ENCODE measurements at regions not wholly inside any gene's neighbourhood (a gene's known extent, or its start where the extent isn't known, plus 50 kb on each side); places are given as distances from the start of the nearest gene placed in this dataset.

DNA sequence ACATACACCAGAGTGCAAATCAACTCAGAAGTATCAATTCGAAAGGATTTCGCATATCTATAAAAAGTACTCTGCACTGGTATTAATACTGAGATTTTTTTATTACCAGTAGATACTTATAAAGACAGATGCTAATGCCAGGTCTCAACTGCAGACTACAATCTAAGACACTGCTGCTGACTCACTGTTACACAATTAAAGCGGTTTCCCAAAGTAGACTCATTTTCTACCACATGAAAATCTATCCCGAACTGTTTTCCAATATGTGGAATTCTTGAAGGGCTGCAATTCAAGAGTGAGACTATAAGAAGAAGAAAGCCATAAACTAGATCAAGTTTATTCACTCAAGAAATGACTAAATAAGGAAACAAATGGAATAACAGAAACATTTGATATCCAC, 57.2 kb upstream of the ARHGAP32 start:
- TF ChIP-seq POLR2AphosphoS5 (IDR thresholded peaks at IDR 0.05) (no peak), EZH2 (IDR thresholded peaks at IDR 0.05; ENCODE audit: borderline replicate concordance, insufficient read depth, low read length, poor library complexity, severe bottlenecking) (no peak), EP300 (conservative IDR thresholded peaks at IDR 0.05; ENCODE audit: poor library complexity, severe bottlenecking) (no peak), RAD21 (conservative IDR thresholded peaks at IDR 0.05) (no peak), TAF1 (IDR thresholded peaks at IDR 0.05; ENCODE audit: low read depth) (no peak)
- TF ChIP-seq, protein P1, sequence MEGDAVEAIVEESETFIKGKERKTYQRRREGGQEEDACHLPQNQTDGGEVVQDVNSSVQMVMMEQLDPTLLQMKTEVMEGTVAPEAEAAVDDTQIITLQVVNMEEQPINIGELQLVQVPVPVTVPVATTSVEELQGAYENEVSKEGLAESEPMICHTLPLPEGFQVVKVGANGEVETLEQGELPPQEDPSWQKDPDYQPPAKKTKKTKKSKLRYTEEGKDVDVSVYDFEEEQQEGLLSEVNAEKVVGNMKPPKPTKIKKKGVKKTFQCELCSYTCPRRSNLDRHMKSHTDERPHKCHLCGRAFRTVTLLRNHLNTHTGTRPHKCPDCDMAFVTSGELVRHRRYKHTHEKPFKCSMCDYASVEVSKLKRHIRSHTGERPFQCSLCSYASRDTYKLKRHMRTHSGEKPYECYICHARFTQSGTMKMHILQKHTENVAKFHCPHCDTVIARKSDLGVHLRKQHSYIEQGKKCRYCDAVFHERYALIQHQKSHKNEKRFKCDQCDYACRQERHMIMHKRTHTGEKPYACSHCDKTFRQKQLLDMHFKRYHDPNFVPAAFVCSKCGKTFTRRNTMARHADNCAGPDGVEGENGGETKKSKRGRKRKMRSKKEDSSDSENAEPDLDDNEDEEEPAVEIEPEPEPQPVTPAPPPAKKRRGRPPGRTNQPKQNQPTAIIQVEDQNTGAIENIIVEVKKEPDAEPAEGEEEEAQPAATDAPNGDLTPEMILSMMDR (IDR thresholded peaks at IDR 0.05; ENCODE audit: poor library complexity, severe bottlenecking) = no peak
- TF ChIP-seq, protein P2, sequence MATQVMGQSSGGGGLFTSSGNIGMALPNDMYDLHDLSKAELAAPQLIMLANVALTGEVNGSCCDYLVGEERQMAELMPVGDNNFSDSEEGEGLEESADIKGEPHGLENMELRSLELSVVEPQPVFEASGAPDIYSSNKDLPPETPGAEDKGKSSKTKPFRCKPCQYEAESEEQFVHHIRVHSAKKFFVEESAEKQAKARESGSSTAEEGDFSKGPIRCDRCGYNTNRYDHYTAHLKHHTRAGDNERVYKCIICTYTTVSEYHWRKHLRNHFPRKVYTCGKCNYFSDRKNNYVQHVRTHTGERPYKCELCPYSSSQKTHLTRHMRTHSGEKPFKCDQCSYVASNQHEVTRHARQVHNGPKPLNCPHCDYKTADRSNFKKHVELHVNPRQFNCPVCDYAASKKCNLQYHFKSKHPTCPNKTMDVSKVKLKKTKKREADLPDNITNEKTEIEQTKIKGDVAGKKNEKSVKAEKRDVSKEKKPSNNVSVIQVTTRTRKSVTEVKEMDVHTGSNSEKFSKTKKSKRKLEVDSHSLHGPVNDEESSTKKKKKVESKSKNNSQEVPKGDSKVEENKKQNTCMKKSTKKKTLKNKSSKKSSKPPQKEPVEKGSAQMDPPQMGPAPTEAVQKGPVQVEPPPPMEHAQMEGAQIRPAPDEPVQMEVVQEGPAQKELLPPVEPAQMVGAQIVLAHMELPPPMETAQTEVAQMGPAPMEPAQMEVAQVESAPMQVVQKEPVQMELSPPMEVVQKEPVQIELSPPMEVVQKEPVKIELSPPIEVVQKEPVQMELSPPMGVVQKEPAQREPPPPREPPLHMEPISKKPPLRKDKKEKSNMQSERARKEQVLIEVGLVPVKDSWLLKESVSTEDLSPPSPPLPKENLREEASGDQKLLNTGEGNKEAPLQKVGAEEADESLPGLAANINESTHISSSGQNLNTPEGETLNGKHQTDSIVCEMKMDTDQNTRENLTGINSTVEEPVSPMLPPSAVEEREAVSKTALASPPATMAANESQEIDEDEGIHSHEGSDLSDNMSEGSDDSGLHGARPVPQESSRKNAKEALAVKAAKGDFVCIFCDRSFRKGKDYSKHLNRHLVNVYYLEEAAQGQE (IDR thresholded peaks at IDR 0.05; ENCODE audit: borderline replicate concordance) = no peak

Measured in neural cell (in vitro differentiated cells).